Body of pancreas (tissue), 4 donors: ENCODE measurements at regions not wholly inside any gene's neighbourhood (a gene's known extent, or its start where the extent isn't known, plus 50 kb on each side); places are given as distances from the start of the nearest gene placed in this dataset.

Source experiments
- POLR2A ChIP-seq, 3 donors: fragments of 450-650 bp; IDR thresholded peaks; one replicate each; pipeline ENCODE4 v1.6.1; 2016; ENCODE audit warnings: antibody characterized with exemption in 3 of 3, mild to moderate bottlenecking in 2 of 3
- TF ChIP-seq, protein P1 (sequence below), 7 experiments: fragments of 450-650 bp in 4 of 7; fragments of 200-600 bp in 3 of 7; sonication (generic) in 3 of 7; IDR thresholded peaks; one replicate each; pipeline ENCODE4 v1.5.1; 2016 to 2019; ENCODE audit warnings: antibody characterized with exemption in 7 of 7

DNA sequence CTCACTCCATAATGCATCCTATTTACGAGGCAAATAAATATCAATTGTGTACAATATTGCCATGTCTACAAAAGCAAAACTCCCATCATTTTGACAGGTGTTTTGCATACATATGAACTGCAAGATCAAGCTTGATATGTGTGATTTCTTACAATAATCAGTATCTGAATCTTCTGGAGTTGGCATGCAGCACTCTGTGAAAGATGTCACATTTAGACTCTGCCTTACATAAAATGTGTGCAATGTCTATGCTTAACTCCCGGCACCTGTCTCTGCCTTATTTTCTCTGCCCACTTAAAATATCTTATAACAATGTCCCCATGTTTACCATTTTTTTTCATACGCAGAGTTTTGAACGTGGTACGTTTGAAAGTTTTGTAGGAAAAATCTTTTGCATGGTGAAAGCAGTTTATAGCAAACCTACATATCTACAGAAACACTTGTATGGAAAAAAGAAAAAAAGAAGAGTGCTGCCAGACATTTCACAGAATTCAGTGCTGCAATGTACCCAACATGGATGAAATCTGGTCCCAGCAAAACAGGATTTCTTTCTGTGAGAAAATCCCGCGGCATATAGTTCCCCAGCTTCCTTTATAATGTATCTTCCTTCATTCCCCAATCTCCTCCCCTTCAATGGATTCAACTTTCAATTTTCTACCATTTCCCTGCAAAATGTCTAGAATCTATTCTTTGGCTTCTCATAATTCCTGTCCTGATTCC lies 114.1 kb upstream of the NRP1 start:
- TF ChIP-seq, protein P1, sequence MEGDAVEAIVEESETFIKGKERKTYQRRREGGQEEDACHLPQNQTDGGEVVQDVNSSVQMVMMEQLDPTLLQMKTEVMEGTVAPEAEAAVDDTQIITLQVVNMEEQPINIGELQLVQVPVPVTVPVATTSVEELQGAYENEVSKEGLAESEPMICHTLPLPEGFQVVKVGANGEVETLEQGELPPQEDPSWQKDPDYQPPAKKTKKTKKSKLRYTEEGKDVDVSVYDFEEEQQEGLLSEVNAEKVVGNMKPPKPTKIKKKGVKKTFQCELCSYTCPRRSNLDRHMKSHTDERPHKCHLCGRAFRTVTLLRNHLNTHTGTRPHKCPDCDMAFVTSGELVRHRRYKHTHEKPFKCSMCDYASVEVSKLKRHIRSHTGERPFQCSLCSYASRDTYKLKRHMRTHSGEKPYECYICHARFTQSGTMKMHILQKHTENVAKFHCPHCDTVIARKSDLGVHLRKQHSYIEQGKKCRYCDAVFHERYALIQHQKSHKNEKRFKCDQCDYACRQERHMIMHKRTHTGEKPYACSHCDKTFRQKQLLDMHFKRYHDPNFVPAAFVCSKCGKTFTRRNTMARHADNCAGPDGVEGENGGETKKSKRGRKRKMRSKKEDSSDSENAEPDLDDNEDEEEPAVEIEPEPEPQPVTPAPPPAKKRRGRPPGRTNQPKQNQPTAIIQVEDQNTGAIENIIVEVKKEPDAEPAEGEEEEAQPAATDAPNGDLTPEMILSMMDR (IDR thresholded peaks at IDR 0.05): no peak
- TF ChIP-seq POLR2A (IDR thresholded peaks at IDR 0.05): no peak
